HG03521 (cell line): ENCODE measurements at regions not wholly inside any gene's neighbourhood (a gene's known extent, or its start where the extent isn't known, plus 50 kb on each side); places are given as distances from the start of the nearest gene placed in this dataset.
"Not testable (repeated sequence)": the region's sequence is repeated elsewhere in the genome, so short reads cannot be mapped to it uniquely, and the experiment has no call there.

Experiments used
- ATAC-seq: cut with Tn5 transposase; IDR thresholded peaks from one replicate; pipeline ENCODE4 v1.9.1; 2021; ENCODE audit warnings: mild to moderate bottlenecking, moderate library complexity; ENCODE audit not compliant: unreplicated experiment

DNA sequence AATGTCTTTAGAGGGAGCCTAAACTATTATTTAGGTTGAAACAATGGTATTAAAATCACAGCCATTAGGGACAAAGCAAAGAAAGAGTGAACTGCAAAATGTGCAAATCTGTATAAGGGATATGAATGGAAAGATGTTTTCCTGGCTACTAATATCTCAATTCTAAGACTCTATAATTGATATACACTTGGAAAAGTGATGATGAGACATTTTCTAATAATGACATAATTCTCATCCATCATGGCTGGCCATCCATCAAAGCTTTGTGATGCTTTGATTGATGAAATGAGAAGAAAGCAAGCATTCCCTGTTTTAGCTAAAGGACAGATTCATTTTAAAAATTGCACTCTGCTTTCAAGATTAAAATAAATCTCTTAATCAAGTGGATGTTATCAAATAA is 965.5 kb upstream of the IGFBP7 start:
- ATAC-seq: no peak

GRCh38 chr4:58074382-58074781 is 964.2 kb upstream of the IGFBP7 start:
- ATAC-seq: no peak

DNA sequence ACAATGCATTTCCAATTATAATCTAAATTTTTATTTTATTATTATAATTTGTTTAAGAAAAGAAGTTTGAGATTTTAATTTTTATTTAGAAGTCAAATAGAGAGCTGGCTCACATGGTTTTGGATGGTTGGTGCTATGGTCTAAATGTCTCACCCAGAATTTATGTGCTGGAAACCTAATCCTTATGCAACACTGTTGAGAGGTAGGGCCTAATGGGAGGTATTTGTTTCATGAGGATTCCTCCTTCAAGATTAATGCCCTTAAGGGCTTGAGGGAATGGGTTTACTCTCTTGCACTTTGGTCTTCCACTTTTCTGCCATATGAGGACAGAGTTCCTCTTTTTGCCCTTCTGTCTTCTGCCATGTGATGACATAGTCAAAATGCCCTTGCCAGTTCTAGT is 960.5 kb upstream of the IGFBP7 start:
- no peak for ATAC-seq

- ATAC-seq: no peak
Measured at GRCh38 chr4:58064653-58065052, 954.5 kb upstream of the IGFBP7 start.

DNA sequence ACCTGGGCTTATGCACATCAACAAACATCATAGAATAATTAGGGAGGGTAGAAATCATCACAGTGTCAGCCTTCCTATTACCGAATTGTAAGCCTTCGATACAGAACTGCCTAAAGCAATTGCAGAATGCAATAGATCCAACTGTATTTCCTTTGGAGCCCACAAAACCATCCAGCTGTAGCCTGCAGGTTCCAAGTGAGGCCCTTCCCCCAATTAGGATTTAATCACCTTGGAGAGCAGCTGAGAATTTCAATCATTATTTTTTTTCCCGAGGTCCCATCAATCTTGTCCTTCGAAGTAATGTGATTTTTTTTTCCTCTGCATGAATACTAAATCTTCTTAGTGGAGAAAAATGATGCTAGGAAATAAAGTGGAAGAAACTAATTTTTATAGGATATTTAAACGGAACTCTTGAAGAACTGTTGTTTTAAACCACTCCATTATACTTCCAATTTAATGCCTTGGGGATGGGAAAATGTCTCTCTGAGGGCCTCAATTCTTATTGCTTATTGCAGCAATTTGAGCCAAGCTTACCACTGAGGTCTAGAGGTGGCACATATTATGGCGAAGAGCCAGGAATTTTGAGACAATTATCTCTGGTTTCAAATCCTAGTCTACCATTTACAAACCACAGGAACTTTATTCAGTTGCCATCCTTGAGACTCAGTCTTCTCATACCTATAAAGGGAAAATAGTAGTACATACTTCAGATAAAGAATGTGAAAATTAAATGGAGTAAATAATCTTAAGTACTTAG is 953.4 kb upstream of the IGFBP7 start:
- ATAC-seq: no peak

DNA sequence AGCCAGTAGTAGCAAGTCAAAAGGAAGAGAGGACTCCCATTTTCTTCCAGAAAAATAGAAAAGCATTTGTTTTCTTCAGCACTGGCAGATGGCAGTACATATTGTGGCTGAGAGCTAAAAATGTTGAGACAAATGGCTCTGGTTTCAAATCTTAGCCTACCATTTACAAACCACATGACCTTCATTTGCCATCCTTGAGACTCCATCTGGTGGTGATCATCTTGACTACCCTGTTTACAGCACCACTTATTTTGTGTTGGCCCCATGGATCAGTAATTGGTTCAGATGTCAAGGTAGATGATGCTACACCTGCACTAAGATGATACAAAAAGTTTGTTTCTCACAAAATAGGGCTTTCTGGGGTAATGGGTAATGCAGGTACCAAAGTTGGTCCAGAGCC is 951.8 kb upstream of the IGFBP7 start:
- no peak for ATAC-seq

DNA sequence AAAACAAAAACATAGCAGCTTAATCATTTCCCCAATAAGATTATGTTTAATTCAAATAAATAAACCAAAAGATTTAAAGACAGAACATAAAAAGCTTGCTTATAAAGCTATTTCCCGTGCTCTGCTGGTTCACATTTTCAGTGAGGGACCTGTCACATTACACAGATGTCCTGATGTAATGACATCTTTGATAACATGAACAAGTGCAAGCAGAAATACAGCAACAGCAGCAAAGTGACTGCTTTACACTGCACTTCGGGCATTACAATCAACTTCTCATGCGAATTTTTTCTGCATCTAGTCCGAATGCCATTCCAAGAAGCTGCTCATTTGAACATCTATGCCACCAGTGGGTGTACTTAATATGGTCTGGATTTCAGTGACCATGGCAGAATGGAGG is 940.3 kb upstream of the IGFBP7 start:
- no peak for ATAC-seq

DNA sequence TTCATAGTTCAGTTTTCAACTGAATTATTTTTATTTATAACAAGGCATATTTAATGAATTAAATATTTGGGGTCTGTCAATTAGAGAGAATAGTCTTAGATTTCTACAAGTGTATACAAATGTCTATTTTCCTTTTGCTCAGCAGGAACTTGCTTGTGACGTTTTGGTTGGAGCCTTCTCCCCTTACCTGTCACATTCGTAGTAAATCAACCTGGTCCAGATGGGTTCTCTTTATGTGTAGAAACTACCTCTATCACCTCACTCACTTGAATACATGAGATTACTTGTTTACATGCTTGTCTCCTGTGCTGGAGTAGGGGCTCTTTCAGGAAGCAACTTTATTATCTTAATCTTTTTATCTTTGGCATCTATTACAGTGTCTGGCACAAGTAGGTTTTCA is 938.3 kb upstream of the IGFBP7 start:
- no peak for ATAC-seq

DNA sequence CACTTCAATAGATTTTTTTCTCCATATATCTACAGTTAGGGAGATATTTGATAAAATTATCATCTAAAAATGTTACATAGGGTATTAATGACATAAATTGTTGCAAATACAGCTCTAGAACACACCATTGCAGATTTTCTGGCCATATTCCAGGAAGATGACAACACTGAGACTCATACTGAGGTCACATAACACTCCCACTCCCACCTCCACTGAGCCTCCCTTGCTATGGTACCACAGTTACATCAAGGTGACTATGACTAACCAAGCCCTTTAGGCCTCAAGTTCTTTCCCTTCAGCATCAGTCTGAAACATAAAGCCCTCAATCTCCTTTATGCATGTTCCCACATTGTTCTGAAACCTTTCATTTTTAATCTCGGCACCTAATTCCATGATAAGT is 932.0 kb upstream of the IGFBP7 start:
- ATAC-seq: no peak

DNA sequence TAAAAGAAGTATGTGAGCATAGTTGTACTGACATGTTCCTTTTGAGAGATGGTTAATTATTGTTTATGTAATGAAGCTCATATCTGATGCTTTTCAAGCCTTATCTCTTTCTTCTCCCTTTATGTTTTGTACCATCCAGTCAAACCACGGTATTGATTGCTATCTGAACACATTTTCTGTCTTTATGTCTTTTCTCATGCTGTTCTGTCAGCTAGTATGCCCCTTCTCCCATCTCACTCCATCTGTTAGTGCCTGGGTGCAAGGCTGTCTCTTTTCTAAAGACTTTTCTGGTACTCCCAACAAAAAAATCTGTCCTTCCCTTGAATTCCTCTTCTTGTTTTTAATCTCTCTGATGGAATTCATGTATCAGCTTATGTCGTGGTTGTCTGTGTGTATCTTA is 883.8 kb upstream of the IGFBP7 start:
- no peak for ATAC-seq

DNA sequence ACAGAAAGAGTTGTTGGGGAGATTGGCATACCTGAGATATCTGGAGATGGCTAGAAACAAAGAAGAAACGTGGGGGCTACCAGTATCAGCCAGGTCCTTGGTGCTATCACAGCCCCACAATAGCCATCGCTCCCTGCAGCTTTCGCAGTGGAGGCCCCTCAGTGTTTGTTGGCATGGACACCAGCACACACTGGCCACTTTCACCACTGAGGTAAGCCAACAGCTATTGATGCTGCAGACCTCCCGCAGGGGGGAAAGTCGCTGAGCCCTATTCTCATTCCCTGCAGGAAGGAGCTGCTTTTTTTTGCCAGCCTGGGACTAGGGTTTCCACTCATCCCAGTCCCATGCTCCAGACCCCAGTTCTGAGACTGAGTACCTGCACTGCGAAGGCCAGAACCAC is 879.2 kb upstream of the IGFBP7 start:
- ATAC-seq: no peak

- ATAC-seq: no peak
Measured at GRCh38 chr4:57985161-57985560, 875.0 kb upstream of the IGFBP7 start.

GRCh38 chr4:57981123-57981522 is 870.9 kb upstream of the IGFBP7 start:
- ATAC-seq: no peak

GRCh38 chr4:57974821-57975220 is 864.6 kb upstream of the IGFBP7 start:
- no peak for ATAC-seq

DNA sequence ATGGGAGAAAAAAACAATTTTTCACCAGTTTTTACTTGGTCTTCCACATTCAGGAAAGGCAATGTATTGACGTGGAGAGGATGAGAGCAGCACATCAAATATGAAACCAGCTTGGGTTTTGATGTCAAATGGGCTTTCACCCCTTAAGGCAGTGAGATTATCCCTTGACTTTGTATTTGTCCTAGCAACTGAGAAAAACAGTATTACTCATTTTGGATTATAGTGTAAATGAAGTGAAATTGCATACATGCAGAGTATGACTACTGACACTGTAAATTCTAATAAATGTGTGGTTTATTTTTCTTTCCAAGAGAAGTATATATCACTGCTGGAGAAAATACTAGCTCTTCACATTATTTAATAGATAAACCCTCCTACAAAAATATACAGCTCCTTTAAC is 863.6 kb upstream of the IGFBP7 start:
- no peak for ATAC-seq

- ATAC-seq: no peak
Measured at GRCh38 chr4:57971261-57971660, 861.1 kb upstream of the IGFBP7 start.

- no peak for ATAC-seq
Measured at GRCh38 chr4:57966987-57967760, 857.0 kb upstream of the IGFBP7 start.

DNA sequence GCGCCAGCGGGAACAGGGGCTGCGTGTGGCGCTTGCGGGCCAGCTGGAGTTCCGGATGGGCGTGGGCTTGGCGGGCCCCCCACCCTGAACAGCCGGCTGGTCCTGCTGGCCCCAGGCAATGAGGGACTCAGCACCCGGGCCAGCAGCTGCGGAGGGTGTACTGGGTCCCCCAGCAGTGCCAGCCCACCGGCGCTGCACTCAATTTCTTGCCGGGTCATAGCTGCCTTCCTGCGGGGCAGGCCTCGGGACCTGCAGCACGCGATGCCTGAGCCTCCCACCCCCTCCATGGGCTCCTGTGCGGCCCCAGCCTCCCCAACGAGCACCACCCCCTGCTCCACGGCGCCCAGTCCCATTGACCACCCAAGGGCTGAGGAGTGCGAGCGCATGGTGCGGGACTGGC is 855.2 kb upstream of the IGFBP7 start:
- not testable (repeated sequence) for ATAC-seq

DNA sequence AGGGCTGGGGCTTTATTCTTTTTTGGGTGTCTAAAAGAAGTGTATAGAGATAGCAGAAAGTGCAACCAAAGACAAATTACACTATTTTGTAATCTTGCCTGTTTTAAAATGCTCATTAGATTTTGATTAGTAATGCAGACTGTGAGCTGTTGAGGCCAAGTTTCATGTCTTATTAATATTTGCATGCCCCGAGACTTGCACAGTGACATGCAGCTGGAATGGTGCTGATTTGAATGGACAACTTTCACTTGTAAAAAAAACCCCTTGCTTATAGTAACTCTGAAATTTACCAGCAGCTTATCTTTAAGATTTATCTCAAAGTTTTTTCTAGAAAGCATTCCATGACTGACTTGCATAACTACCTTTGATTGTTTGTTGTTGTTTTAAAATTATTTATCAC is 835.1 kb upstream of the IGFBP7 start:
- no peak for ATAC-seq

GRCh38 chr4:57943682-57944081 is 833.5 kb upstream of the IGFBP7 start:
- no peak for ATAC-seq

DNA sequence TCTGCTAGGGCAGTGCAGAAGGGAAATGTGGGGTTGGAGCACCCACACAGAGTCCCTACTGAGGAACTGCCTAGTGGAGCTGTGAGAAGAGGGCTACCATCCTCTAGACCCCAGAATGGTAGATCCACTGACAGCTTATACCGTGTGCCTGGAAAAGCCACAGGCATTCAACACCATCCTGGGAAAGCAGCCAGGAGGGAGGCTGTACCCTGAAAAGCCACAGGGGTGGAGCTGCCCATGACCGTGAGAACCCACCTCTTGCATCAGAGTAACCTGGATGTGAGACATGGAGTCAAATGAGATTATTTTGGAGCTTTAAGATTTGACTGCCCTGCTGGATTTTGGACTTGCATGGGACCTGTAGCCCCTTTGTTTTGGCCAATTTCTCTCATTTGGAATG is 827.1 kb upstream of the IGFBP7 start:
- ATAC-seq: not testable (repeated sequence)

- no peak for ATAC-seq
Measured at GRCh38 chr4:57926311-57926710, 816.1 kb upstream of the IGFBP7 start.

DNA sequence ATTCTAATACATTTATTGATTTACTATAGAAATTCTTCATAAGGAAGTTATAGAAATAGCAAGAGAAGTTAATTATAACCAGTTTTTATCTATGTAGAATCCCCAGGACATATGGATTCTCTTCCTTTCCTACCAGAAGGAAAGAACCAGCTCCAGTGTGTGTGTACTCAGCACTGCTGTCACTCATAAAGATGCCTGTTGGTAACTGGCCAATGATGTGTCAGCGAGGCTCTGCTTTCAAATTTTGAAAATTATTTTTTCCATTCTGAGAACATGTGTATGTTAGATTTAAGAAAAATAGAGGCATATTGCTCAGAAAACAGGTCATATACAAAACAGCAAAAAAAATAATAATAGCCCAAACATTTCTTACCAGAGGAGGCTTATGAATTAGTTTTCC is 814.8 kb upstream of the IGFBP7 start:
- no peak for ATAC-seq
